ENCODE measurements at regions not wholly inside any gene's neighbourhood (a gene's known extent, or its start where the extent isn't known, plus 50 kb on each side); places are given as distances from the start of the nearest gene placed in this dataset.
"Not testable (repeated sequence)": the region's sequence is repeated elsewhere in the genome, so short reads cannot be mapped to it uniquely, and the experiment has no call there.

DNA sequence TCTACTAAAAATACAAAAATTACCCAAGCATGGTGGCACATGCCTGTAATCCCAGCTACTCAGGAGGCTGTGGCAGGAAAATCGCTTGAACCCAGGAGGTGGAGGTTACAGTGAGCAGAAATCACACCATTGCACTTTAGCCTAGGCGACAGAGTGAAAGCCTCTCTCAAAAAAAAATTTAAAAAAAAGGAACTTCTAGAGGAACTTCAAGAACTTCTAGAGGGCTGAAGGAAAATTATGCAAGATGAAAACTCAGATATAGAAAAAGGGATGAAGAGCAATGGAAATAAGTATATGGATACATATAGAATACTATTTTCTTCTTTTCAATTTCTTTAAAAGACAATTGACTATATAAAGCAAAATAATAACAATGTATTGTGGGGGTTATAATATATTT is 51.2 kb upstream of the PRR5 start:
- no peak for DNase-seq (ENCODE audit: low spot score)

DNA sequence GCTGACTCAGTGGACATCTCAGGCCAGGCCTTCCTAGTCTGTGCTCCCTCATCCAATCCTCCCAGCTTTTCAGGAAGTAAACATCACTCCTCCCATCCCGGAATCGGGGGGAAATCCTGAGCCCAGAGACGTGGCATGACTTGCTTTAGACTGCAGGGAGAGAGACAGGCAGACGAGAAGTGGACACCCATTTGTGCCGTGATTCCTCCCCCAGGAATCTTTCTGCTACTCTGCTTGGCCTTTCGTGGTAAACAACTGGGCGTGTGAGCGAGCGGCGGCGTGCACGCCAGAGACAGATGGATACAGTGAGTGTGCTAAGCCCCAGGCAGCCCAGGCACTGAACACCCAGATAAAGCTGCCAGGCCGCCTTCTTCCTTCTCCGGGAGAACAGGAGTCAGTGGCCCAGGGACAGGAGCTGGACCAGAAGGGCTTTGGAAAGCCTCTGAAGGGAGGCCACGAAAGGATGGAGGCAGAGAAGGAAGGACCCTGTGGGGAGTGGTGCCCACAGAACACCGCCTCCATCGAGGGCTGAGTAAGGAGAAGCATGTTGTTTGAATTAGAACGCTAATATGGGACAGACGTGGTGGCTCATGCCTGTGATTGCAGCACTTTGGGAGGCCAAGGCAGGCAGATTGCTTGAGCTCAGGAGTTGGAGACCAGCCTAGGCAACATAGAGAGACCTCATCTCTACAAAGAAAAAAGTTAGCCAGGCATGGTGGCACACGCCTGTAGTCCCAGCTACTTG is 53.0 kb upstream of the PRR5 start:
- DNase-seq (ENCODE audit: low spot score): no peak

DNA sequence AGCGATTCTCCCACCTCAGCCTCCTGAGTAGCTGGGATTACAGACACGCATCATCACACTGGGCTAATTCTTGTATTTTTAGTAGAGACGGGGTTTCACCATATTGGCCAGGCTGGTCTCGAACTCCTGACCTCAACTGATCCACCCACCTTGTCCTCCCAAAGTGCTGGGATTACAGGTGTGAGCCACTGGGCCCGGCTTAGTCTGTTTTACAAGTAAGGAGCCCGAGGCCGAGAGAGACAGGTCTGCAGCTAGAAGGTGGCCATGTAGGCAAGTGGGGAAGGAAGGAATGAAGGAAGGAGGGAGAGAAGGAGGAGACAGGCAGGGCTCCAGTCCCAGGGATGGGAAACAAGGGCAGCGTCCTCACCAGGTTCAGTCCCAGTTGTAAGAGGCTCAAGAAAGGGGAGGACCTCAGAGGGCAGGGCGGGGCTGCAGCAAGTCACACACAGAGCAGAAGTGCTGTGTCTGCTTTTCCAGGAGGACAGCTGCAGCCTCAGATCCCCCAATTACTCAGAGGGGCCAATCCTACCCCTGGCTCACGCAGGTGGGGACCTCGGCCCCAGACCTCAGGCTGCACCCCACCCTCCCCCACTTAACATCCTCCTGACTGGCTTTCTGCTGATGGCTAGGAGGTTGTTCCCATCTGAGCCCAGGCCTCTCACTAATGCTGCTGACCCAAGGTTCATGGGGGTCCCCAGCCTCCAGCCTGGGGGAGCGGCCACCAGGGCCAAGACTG is 53.8 kb upstream of the PRR5 start:
- DNase-seq (ENCODE audit: low spot score): no peak

DNA sequence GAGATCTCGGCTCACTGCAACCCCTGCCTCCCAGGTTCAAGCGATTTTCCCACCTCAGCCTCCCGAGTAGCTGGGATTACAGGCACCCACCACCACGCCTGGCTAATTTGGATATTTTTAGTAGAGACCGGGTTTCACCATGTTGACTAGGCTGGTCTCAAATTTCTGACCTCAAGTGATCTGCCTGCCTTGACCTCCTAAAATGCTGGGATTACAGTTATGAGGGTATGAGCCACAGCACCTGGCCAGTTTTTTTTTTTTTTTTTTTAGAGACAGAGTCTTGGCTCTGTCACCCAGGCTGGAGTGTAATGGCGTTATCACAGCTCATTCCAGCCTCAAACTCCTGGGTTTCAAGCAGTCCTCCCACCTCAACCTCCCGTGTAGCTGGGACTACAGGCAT is 54.9 kb upstream of the PRR5 start:
- no peak for DNase-seq (ENCODE audit: low spot score)

DNA sequence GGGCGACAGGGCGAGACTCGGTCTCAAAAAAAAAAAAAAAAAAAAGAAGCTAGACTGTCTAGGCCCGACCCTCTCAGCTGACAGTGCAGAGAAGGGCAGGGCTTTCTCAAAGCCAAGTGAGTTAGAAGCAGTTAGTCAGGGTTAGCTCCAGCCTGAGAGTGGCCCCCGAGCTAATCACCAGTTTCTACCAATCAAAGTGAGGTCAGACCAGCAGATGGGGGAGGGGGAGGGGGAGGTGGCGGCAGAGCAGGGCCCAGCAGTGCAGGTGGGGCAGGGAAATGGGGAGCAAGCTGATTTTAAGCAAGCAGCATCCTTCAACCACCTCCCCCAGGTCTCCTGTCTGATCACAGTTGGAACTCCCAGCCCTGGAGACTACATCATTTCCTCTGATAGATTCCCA is 55.3 kb upstream of the PRR5 start:
- DNase-seq (ENCODE audit: low spot score): no peak

DNA sequence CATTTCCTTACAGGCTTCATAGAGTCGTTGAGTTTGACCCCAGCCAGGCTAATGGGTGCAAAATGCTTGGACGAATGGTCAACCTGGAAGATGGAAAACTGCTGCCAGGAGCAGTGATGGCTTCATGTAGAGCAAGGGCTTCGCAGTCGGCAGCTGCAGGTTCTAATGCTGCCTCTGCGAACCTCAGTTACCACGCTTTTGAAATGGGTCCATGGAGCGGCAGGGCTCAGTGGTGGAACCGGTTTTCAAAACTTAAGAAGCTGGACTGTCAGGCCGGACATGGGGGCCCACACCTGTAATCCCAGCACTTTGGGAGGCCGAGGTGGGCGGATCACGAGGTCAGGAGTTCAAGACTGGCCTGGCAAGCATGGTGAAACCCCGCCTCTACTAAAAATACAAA is 55.9 kb upstream of the PRR5 start:
- DNase-seq (ENCODE audit: low spot score): no peak

DNA sequence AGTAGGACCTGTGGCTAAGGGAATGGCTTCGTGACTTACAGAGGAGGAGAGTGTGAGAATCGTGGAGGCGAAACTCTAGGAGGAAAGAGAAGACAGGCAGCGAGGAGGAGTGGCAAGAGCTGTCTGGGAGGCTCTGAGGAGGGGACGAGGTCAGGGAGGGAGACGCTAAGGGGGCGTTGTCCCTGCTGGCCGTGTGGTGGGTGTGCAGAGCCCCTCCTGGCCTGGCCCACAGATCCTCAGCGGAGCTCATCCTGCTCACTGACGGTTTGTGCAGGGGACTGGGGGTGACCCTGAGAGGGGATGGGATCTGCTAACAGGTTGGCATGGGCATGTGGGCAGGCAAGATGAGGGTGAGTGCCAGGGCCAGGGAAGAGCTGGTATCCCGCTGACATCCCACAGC is 56.5 kb upstream of the PRR5 start:
- DNase-seq (ENCODE audit: low spot score): no peak

DNA sequence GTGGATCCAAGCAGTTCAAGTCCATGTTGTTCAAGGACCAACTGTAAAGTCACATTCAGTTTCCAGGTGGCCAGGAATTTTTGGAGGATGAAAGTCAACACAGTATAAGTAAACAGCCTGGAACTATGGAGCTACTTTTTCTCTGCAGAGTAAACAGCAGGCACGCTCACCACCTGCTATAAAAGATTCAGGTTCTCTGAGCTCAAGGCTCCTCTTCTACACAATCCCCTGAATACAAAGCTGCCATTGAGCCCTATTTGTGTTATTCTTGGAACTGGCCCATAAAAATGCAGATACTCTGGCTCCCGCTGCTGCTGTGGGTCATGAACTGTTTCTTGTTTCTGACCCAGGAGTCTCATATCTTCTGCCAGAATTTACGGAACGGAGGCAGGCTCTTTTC is 56.9 kb upstream of the PRR5 start:
- no peak for DNase-seq (ENCODE audit: low spot score)

DNA sequence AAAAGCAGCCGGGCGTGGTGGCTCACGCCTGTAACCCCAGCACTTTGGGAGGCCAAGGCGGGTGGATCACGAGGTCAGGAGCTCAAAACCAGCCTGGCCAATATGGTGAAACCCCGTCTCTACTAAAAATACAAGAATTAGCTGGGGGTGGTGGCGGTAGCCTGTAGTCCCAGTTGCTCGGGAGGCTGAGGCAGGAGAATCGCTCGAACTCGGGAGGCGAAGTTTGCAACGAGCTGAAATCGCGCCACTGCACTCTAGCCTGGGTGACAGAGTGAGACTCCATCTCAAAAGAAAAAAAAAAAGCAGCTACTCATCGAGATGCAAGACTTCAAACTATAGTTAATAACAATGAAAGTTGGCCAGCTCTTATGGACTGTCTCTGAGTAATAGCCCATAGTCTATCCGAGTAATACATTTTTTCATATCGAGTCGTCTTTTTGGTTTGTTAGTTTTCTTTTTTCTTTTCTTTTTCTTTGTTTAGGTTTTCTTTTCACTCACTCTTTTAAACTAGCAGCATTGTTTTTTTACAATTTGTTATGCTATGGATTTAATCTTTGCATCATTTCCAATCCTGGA is 58.4 kb upstream of the PRR5 start:
- not testable (repeated sequence) for DNase-seq (ENCODE audit: low spot score)

DNA sequence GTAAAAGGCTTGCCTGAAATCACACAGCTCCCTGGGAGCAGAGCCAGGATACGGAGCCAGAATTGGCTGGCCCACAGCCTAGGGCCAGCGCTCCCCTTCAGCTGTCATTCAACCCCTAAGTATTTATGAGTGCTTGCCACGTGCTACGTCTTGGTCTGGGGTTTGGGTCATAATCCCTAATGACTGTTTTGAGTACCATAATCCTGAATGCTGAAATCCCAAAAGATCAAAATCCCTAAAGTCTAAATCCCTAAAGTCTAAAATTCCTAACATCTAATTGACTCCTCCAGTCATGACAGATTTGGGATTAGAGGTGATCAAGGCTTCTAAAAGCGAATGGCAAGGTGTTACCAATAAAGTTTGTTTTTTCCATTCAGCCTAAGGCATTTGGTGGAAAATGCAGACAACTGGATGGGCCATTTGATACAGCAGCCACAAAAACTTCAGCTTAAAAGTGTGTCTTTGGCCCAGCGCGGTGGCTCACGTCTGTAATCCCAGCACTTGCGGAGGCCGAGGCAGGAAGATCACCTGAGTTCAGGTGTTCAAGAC is 59.8 kb upstream of the PRR5 start:
- no peak for DNase-seq (ENCODE audit: low spot score)

DNA sequence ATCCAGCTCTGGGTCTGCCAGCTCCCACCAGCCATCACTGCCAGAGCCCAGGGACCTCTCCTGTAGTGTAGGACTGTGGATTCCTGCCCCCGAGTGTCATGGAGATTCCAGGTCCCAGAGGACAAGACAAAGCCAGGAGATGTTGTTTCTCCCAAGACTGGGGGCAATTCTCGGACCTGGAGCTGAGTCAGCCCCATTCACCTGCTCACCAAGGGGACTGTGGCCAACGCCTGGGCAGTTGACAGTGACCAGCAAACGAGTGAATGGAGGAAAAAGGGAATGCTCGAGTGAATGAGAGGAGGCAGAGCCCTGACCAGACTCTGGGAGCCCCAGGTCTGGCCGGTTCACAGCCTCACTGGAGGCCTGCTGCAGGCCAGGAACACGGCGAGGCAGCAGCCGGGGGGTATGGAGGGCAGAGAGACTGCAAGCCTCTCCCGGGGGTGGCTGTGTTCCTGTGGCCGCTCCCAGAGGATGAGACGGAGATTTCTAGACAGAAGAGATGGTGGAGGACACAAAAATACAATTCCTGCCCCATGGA is 61.3 kb upstream of the PRR5 start:
- no peak for DNase-seq (ENCODE audit: low spot score)

DNA sequence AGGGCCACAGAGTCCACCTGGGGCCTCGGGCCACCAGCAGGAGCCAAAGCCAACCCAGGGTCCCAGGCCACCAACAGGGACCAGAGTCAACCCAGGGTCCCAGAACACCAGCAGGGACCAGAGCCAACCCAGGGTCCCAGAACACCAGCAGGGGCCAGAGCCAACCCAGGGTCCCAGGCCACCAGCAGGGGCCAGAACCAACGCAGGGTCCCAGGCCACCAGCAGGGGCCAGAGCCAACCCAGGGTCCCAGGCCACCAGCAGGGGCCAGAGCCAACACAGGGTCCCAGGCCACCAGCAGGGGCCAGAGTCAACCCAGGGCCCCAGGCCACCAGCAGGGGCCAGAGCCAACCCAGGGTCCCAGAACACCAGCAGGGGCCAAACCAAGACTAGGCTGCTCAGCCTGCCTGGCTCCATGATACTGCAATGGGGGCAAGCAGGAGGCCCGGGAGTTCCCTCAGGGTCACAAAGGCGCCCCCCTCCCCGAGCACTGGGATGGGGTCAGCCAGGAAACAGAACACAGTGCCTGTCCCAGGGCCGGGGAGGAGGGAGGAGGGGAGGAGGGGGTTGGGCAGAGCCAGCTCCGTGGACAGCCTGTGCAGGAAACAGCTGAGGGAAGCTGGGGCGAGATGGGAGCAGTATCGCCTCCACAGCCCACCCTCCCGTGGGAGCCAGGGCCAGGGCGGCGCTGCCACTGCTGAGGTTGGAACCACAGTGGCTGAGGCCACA is 62.0 kb upstream of the PRR5 start:
- DNase-seq (ENCODE audit: low spot score): no peak

DNA sequence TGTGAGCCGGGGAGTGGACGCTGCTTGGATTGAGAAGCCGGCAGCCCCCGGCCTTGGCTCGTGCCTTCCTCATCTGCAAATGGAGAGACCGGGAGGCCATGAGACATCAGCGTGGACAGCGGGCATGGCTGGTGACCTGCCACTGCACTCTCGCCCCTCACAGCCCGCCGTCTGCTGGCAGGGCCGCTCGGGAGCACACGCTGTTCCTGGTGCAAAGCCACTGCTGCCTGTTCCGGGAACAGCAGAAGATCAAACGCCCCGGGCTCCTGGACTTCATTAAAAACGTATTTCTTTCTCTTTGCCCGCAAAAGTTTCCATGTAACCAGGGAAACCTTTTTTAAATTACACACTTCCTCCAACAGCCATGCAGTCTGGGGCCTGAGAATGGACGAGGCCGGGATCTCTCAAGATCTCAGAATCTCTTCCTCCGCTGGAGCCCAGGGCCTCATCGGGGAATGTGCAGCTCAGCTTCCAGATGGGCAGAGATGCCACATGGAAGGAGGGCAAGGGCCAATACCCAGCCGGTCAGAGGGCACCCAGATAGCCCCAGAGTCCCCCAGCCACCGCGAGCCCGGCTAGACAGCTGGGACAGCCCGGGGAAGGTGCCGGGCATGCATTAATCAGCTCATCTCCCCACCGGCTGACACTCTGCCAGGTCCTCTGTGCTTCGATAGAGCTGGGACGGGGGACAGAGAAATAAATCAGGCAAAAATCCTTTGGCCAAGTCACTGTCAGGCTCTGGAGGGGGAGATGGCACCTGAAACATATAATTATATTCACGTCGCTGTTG is 62.8 kb upstream of the PRR5 start:
- DNase-seq (ENCODE audit: low spot score): no peak

DNA sequence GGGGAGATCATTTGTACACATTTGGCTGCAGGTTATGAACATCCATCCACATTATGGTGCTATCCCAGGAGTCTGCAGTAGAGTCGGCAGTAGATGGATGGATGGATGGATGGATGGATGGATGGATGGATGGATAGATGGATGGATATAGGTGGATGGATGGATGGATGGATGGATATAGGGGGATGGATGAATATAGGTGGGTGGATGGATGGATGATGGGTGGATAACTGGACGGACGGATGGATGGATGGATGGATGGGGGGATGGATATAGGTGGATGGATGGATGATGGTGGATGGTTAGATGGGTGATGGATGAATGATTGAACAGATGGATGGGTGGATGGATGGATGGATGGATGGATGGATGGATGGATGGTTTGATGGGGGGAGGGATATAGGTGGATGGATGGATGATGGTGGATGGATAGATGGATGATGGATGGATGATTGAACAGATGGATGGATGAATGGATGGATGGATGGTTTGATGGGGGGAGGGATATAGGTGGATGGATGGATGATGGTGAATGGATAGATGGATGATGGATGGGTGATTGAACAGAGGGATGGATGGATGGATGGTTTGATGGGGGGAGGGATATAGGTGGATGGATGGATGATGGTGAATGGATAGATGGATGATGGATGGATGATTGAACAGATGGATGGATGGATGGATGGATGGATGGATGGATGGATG is 65.3 kb upstream of the PRR5 start:
- DNase-seq (ENCODE audit: low spot score): not testable (repeated sequence)

DNA sequence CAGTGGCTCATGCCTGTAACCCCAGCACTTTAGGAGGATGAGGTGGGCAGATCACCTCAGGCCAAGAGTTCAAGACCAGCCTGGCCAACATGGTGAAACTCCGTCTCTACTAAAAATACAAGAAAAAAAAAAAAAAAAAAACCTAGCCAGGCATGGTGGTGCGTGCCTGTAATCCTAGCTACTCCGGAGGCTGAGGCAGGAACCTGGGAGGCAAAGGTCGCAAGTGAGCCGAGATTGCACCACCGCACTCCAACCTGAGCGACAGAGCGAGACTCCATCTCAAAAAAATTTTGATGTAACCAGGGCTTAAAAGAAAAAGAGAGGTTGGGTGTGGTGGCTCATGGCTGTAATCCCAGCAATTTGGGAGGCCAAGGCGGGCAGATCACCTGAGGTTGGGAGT is 66.4 kb upstream of the PRR5 start:
- DNase-seq (ENCODE audit: low spot score): not testable (repeated sequence)

DNA sequence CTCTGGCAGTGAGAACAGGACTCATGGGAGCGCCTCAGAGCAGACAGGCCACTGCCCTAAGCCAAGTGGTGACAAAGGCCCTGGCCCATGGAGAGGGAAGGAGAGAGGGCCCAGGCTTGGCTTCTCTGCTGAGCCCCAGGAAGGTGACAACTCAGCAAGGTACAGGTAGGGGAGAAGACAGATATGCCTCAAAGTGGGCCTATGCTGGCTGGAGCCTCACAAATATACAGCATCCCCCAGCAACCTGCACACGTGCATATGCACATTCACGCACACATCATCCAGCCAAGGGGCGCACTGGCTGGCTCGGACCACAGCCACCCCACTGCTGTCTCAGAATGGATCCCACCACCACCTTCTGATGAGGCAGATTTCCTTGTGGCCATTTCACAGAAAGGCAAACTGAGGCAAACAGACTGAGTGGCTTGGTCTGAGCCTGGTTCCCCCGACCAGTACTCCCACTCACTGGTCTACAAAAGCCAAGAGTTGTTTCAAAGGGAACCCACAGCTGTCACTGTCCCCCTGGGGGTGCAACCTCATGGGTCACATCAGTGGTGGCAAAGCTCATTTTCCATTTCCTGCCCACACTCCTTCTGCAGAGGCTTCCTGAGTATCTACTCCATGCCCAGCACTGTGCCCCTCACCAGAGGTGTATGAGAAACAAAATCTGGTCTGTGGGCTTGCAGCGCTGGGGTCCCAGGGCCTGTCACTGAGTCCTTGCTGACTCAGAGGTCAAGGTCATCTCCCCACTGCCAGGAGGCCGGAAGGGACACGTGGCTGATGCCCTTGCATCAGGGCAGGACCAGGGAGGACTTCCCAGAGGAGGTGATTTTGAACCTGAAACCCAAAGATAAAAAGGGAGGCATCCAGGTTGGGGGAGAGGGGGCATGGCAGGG is 67.3 kb upstream of the PRR5 start:
- no peak for DNase-seq (ENCODE audit: low spot score)

DNA sequence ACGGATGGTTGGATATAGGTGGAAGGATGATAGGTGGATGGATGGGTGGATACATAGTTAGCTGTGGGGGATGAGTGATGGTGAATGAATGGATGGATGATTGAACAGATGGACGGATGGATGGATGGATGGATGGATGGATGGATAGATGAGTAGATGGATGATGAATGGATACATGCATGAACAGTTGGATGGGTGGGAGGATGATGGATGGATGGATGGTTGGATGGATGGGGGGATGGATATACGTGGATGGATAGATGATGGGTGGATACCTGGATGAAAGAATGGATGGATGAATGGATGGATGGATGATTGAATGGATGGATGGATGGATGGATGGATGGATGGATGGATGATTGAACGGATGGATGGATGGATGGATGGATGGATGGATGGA is 68.4 kb upstream of the PRR5 start:
- no peak for DNase-seq (ENCODE audit: low spot score)

DNA sequence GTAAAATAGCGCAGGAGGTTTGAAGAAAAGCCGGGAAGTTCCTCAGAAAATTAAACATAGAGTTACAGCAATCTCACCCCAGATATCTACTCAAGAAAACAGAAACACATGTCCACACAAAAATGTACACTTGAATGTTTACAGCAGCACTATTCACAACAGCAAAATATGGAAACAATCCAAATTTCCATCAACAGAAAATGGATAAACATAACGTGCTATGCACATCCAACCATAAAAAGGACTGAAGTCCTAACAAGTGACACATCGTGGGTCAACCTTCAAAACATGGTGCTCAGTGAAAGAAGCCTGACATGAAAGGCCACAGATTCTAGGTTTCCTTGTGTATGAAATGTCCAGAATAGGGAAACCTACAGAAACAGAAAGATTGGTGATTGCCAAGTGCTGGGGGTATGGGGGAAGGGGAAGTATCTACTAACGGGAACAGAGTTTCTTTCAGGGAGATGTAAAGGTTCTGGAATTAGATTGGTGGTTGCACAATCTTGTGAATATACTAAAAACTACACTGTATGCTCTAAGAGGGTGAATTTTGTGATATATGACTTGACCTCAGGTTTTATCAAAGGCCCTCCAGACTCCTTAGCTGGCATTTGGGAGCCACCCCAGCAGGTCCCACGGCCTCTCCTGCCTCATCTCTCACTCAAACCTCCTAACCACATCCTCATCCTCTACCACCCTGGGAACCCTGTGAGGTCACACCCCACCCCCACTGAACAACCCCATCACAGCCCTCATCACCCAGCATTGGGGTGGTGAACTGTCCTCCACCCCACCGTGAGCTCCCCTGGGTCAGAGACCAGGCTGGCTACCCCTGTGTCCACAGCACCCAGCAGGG is 69.2 kb upstream of the PRR5 start:
- DNase-seq (ENCODE audit: low spot score): no peak

DNA sequence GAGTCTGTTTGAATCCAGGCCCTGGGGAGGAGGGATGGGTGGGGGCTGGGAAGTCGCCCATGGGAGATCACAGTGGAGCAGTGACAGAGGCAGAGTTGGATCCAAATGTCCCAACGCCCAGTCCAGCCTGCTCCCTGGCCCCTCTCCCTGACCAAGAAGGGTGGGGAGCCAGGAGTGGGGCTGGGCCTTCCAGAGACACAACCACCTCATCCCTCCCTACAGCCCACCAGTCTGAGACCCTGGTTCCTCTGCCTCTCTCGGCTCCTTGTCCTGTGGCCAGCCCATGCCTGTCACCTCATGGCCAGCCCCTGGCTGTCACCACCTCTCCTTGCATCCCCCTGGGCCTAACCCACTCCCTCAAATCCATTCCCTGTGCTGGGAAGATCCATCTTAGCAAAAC is 71.2 kb upstream of the PRR5 start:
- DNase-seq (ENCODE audit: low spot score): no peak

Data from cerebellar cortex (tissue), 1 donor.